GM12872 (cell line): ENCODE measurements at regions not wholly inside any gene's neighbourhood (a gene's known extent, or its start where the extent isn't known, plus 50 kb on each side); places are given as distances from the start of the nearest gene placed in this dataset.

Source experiments
- TF ChIP-seq, protein P1 (sequence below): IDR thresholded peaks from 3 replicates; pipeline ENCODE4 v1.5.1; 2011; ENCODE audit warnings: low read depth, mild to moderate bottlenecking, low read length, moderate library complexity; ENCODE audit not compliant: insufficient read depth

DNA sequence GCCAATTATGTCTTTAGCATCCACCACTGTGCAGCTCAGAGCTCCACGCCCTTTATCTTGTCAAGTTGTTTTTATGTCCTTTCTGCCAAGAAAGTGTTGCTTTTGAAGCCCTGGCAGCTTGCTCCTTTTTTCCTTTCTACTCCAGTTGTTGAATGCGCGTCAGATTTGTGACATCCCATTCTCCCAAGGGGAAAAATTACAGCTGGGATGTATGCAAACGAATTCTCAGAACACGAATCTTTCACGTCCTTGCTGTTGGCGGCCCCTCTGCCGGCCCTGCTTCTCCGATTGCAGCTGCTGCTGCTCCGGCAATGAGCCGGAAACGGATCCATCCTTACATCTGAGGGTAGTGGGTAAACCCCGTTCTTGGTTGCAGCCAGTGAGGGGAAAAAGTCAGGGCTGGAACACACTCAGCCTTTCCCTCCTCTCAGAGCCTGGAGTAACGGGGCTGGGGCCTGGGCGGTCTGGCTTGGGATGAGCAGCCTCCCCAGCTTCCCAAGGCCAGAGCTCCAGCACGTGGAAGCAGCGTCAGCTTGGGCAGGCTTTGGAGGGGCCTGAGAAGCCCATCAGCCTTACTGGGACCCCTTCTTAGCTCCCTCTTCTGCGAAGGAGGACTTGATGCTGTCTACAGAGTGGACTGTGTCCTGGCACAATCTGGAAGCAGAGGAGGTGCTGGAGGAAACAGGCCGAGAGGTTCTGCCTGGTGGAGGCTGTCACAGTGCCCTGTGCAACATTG, 79.0 kb upstream of the CHST15 start:
- TF ChIP-seq, protein P1, sequence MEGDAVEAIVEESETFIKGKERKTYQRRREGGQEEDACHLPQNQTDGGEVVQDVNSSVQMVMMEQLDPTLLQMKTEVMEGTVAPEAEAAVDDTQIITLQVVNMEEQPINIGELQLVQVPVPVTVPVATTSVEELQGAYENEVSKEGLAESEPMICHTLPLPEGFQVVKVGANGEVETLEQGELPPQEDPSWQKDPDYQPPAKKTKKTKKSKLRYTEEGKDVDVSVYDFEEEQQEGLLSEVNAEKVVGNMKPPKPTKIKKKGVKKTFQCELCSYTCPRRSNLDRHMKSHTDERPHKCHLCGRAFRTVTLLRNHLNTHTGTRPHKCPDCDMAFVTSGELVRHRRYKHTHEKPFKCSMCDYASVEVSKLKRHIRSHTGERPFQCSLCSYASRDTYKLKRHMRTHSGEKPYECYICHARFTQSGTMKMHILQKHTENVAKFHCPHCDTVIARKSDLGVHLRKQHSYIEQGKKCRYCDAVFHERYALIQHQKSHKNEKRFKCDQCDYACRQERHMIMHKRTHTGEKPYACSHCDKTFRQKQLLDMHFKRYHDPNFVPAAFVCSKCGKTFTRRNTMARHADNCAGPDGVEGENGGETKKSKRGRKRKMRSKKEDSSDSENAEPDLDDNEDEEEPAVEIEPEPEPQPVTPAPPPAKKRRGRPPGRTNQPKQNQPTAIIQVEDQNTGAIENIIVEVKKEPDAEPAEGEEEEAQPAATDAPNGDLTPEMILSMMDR, result no peak

DNA sequence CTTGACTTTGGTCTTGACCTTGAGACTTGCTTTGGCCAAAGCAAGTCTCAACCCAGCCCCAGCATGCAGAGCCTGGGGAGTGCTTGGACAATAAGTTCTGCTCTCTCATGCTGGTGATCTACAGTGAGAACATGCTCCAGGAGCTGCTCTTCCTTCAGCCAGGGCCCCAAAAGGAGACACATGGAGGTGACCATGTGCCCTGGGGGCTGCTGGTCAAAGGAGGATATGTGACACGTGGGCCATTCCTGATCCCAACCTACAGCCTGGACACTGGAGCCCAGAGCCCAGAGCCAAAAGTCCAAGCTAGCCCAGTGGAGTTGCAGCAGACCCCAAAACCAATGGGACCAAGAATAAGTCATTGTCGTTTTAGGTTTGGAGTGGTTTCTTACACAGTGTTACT, 78.2 kb upstream of the CHST15 start:
- TF ChIP-seq, protein P1, result no peak

DNA sequence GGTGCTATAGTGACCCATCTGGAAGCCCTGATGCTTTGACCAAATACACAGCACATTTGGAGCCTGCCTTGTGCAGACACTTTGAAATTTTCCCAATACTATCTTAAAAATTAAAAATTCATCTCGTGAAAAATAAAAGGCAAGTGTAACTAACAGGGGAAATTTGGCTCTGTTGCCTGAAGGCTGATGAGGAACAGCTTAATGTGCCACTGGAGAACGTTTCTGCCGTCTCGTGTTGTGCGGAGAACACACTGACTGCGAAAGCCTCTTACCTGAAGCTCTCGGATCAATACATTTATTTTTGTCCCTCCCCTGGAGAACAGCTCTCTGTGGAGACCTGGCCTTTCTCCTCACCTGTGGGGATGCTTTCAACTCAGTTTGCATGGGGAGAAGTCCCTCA, 77.2 kb upstream of the CHST15 start:
- TF ChIP-seq, protein P1, result no peak

DNA sequence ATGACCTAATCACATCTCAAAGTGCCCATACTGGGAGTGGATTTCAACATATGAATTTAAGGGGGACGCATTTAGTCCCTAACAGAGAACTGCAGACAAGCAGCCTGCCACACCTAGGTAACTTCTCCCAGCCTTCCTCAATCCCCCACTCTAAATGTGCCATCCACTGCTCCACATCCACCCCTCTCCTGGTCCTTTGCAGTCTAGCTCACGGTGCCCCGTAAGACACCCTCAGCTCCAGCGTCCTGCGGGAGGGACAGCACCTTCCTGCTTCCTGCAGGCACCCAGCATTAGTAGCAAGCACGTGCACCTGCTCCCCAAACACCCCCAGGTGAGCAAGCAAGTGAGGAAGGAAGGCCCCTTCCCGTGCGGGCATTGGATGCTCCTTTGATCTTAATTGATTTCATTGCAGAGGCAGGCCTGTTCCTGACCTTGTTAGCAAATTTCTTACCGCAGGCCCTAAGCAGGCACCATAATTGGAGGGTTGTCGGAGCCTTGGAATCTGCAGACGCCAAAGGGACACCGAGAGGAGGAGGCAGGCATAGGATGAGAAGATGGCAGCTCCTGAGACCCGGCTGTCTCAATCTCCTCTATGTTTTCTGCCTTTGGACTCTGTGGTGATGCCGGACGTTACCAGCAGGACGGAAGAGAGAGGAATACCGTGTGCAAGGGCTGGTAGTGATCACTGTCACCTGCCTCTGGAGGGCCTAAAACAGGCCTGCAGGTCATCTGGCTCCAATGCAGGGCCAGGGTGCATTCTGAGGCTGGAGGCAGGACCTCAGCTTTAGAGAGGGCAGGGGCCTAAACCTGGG, 75.8 kb upstream of the CHST15 start:
- TF ChIP-seq, protein P1, result no peak

DNA sequence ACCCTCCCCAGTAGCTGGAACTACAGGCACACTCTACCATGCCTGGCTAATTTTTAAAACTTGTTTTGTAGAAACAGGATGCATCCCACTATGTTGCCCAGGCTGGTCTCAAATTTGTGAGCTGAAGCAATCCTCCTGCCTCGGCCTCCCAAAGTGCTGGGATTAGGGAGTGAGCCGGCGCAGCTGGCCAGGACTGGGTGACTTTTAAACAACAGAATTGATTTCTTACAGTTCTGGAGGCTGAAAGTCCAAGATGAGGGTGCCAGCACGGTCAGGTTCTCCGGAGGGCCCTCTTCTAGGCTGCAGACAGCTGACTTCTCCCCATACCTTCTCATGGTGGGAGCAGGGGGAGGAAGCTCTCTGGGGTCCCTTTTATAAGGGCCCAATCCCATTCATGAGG, 75.2 kb upstream of the CHST15 start:
- TF ChIP-seq, protein P1, result no peak

DNA sequence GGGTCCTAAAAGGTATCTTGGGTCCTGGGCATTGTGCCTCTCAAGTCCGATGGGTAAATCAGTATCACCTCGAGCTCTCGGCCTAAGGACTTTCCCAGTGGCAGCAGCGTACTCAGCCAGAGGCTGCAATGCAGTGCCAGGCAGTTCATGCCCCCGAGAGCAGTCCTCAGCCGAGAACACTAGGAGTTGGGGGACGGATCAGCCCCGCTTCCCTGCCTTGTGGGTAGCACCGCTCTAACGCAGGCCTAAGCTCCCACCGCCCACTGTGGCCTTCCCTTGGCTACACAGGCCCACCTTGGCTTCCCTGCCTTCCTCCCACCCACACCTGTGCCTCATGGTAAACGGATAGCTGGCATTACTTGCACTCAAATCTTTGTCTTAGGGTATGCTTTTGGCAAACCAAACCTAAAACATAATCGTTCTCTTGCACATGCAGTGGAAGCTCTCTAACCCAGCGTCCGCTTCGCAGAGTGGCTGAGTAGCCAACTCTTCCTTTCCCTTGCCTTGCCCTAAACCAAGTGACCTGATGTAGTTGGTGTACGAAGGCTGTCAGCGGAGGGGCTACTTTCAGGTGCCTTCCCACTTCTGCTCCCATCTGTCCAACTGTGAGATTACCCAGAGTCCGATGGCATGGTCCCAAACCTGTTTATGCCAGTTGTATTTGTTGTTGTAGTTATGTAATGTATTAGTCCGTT, 73.2 kb upstream of the CHST15 start:
- TF ChIP-seq, protein P1, result no peak

DNA sequence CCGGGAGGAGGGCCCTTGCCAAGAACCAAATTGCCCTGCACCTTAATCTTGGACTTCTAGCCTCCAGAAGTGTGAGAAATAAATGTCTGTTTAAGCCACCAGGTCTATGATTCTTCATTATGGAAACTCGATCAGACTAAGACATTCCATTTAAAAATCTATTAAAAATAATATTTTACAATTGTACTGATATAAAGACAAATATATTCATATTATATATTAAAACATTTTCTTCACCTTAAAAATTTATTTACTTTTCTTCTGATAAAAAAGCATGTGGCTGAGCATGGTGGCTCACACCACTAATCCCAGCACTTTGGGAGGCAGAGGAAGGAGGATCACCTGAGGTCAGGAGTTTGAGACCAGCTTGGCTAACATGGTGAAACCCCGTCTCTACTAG, 72.4 kb upstream of the CHST15 start:
- TF ChIP-seq, protein P1, result no peak
